Chondrocyte (in vitro differentiated cells): ENCODE measurements at regions not wholly inside any gene's neighbourhood (a gene's known extent, or its start where the extent isn't known, plus 50 kb on each side); places are given as distances from the start of the nearest gene placed in this dataset.

Experiments
- DNase-seq: peaks from one replicate; pipeline ENCODE4 v3.0.0; 2021; ENCODE audit warnings: mixed read lengths, low spot score
- H3K27ac Mint-ChIP-seq: one replicate; pipeline ENCODE4 v1.8.0; 2021; ENCODE audit warnings: mild to moderate bottlenecking, moderate library complexity, mixed read lengths; ENCODE audit not compliant: unreplicated experiment
- H3K27me3 Mint-ChIP-seq: 2 replicates; pipeline ENCODE4 v1.8.0; 2021; ENCODE audit warnings: low read depth, mixed read lengths
- H3K36me3 Mint-ChIP-seq: 2 replicates; pipeline ENCODE4 v1.8.0; 2021; ENCODE audit warnings: low read depth, mixed read lengths
- H3K4me1 Mint-ChIP-seq: 2 replicates; pipeline ENCODE4 v1.8.0; 2021; ENCODE audit warnings: low read depth, mild to moderate bottlenecking, mixed read lengths
- H3K4me3 Mint-ChIP-seq: one replicate; pipeline ENCODE4 v1.8.0; 2021; ENCODE audit warnings: mild to moderate bottlenecking, moderate library complexity, mixed read lengths; ENCODE audit not compliant: unreplicated experiment
- H3K9me3 Mint-ChIP-seq: 2 replicates; pipeline ENCODE4 v1.8.0; 2021; ENCODE audit warnings: low read depth, mixed read lengths
- TF ChIP-seq, protein P1 (sequence below): fragments of 200-600 bp; sonication (generic); IDR thresholded peaks from 2 replicates; pipeline ENCODE4 v1.5.0; 2021; ENCODE audit warnings: antibody characterized with exemption, mild to moderate bottlenecking, moderate library complexity

DNA sequence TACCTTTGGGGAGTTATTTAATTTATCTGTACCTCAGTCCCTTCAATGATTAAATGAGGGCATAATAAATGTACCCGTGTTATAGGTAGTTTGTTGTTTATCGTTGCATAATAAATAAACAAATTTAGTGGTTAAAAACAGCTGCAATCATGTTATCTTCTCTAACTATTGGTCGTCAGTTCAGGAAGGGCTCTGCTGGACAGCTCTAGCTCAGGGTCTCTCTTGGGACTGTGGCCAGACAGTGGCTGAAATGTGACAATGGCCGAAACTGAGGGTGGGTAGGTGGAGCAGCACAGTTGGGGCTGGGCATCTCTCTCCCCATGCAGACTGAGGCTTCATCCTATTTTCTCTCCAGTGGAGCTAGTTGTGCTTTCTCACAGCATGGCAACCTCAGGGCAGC, 632.1 kb upstream of the HS6ST1 start:
- no peaks in the 10 kb centered on the region for H3K36me3 Mint-ChIP-seq
- peaks cover 12% of the 10 kb centered on the region for H3K27me3 Mint-ChIP-seq
- DNase-seq: no peak
- no peaks in the 10 kb centered on the region for H3K4me1 Mint-ChIP-seq
- no peak overlapping the region for H3K27ac Mint-ChIP-seq
- TF ChIP-seq, protein P1, sequence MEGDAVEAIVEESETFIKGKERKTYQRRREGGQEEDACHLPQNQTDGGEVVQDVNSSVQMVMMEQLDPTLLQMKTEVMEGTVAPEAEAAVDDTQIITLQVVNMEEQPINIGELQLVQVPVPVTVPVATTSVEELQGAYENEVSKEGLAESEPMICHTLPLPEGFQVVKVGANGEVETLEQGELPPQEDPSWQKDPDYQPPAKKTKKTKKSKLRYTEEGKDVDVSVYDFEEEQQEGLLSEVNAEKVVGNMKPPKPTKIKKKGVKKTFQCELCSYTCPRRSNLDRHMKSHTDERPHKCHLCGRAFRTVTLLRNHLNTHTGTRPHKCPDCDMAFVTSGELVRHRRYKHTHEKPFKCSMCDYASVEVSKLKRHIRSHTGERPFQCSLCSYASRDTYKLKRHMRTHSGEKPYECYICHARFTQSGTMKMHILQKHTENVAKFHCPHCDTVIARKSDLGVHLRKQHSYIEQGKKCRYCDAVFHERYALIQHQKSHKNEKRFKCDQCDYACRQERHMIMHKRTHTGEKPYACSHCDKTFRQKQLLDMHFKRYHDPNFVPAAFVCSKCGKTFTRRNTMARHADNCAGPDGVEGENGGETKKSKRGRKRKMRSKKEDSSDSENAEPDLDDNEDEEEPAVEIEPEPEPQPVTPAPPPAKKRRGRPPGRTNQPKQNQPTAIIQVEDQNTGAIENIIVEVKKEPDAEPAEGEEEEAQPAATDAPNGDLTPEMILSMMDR: no peak
- peaks cover 30% of the 10 kb centered on the region for H3K9me3 Mint-ChIP-seq
- H3K4me3 Mint-ChIP-seq: no peak overlapping the region

DNA sequence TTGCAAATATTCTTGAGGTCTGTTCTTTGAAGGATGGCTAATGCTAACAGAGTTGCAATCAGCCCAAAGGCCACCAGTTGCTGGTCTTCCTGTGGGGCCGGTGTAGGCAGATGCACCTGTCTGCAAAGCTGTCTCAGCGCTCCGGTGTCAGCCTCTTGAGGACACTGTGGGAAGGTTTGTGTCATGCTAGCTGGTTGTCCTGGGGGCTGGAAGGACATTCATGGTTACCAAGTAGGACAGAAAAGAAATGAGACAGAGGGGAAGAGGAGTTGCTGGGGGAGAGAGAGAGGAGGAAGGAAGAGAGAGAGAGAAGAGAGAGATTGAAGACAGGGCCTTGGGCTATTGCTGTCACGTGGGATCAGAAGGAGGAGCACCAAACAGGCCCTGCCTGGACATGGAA, 639.6 kb upstream of the HS6ST1 start:
- no peaks in the 10 kb centered on the region for H3K4me1 Mint-ChIP-seq
- no peak for DNase-seq
- TF ChIP-seq, protein P1: no peak
- H3K4me3 Mint-ChIP-seq: no peak overlapping the region
- H3K27ac Mint-ChIP-seq: no peak overlapping the region
- H3K9me3 Mint-ChIP-seq: peaks cover 30% of the 10 kb centered on the region
- peaks cover 2% of the 10 kb centered on the region for H3K27me3 Mint-ChIP-seq
- H3K36me3 Mint-ChIP-seq: no peaks in the 10 kb centered on the region

DNA sequence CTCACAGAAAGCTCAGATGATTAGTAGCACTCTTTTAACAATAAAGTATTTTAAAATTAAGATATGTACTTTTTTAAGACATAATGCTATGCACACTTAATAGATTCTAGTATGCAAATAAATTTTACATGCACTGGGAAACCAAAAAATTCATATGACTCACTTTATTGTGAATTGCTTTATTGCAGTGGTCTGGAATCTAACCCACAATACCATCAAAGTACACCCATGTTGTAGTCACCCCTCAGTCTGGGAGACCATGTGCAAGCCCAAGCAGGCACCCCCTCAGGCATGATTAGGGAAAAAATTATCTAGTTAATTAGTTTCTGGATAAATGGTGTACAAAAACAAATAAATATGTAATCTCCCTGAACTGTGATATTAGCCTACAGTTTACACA, 649.0 kb upstream of the HS6ST1 start:
- TF ChIP-seq, protein P1: no peak
- no peaks in the 10 kb centered on the region for H3K4me1 Mint-ChIP-seq
- no peak overlapping the region for H3K27ac Mint-ChIP-seq
- H3K27me3 Mint-ChIP-seq: peaks cover 2% of the 10 kb centered on the region
- peaks cover 14% of the 10 kb centered on the region for H3K9me3 Mint-ChIP-seq
- H3K36me3 Mint-ChIP-seq: no peaks in the 10 kb centered on the region
- no peak overlapping the region for H3K4me3 Mint-ChIP-seq
- DNase-seq: no peak

DNA sequence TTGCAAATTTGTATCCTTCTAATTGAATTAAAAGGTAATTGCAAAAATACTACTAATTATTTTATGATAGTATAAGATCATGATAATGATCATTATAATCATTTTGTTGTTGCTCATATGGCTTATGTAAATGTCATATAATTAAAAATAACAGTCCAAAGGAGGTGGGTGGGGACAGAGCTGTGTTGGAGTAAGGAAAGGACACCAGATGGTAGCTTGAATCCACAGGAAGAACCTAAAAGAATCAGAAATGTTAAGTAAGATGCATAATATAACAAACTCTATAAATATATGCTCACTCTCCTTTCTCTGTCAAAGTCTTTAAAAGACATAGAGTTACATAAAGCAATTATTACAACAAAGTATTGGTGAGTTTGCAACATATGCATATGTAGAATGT, 650.7 kb upstream of the HS6ST1 start:
- Mint-ChIP-seq H3K4me1 (no peaks in the 10 kb centered on the region), H3K36me3 (no peaks in the 10 kb centered on the region), H3K27ac (no peak overlapping the region), H3K4me3 (no peak overlapping the region), H3K27me3 (peaks cover 2% of the 10 kb centered on the region), H3K9me3 (no peaks in the 10 kb centered on the region)
- DNase-seq: no peak
- TF ChIP-seq, protein P1: no peak

DNA sequence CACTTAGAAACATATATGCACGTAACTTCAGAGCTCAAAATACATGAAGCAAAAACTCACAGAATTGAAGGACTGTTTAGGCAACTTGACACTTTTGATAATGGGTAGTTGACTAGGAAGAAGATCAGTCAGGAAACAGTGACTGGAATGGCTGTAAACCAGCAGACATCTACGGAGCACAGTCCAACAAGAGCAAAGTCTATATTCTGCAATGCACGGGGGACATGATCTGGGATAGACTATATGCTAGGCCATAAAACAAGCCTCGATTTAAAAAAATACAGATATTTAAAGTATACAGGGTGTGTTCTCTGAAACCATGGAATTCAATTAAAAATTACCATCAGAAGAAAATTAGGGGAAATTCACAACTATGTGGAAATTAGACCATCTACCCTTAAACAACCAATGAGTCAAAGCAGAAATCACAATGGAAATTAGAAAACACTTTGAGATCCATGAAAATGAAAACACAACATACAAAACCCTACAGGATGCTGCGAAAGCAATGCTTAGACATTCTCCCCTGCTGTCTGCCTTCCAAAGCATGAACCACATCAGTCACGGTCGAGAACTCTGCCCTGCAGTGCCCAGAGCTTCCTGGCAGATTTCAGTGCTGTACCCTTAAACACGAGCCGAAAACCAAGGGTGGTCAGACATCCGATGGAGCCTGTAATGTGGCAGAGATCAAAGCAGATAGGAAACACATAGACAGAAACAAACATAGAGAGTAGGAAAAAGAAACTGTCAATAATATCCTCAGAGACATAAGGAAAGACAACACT, 651.9 kb upstream of the HS6ST1 start:
- Mint-ChIP-seq H3K27me3 (peaks cover 2% of the 10 kb centered on the region), H3K36me3 (no peaks in the 10 kb centered on the region)
- no peak for DNase-seq

More for the DNA sequence above, 651.9 kb upstream of the HS6ST1 start:
- no peak overlapping the region for H3K4me3 Mint-ChIP-seq
- no peak overlapping the region for H3K27ac Mint-ChIP-seq
- no peaks in the 10 kb centered on the region for H3K4me1 Mint-ChIP-seq
- TF ChIP-seq, protein P1: no peak
- H3K9me3 Mint-ChIP-seq: no peaks in the 10 kb centered on the region
